ENCODE measurements at regions not wholly inside any gene's neighbourhood (a gene's known extent, or its start where the extent isn't known, plus 50 kb on each side); places are given as distances from the start of the nearest gene placed in this dataset.

DNA sequence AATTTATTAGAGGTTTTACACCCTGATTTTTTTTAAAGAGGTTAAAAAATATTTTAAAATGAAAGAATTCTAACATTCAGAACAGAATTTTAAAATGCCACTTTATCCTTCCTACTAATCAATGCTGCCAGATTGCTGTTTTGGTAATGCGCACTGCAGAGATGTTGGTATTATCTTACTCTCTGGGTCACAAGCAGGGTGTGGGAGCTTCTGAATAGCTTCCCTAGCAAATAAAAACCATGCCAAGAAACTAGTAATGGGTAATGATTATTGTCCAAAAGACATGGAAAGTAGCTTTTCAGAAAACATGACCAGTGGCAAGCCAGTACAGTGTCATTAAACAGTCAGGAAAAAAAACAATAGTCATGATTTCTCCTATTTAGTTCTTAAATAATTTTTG is 205.4 kb downstream of the TPBG start (continued):
- TF ChIP-seq, protein P1, sequence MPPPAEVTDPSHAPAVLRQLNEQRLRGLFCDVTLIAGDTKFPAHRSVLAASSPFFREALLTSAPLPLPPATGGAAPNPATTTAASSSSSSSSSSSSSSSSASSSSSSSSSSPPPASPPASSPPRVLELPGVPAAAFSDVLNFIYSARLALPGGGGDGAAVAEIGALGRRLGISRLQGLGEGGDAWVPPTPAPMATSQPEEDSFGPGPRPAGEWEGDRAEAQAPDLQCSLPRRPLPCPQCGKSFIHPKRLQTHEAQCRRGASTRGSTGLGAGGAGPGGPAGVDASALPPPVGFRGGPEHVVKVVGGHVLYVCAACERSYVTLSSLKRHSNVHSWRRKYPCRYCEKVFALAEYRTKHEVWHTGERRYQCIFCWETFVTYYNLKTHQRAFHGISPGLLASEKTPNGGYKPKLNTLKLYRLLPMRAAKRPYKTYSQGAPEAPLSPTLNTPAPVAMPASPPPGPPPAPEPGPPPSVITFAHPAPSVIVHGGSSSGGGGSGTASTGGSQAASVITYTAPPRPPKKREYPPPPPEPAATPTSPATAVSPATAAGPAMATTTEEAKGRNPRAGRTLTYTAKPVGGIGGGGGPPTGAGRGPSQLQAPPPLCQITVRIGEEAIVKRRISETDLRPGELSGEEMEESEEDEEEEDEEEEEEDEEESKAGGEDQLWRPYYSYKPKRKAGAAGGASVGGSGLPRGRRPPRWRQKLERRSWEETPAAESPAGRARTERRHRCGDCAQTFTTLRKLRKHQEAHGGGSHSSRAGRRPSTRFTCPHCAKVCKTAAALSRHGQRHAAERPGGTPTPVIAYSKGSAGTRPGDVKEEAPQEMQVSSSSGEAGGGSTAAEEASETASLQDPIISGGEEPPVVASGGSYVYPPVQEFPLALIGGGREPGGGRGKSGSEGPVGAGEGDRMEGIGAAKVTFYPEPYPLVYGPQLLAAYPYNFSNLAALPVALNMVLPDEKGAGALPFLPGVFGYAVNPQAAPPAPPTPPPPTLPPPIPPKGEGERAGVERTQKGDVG (CRISPR knock-in tag; IDR thresholded peaks at IDR 0.05) = no peak
- TF ChIP-seq RUNX3 (IDR thresholded peaks at IDR 0.05; ENCODE audit: low read length) = no peak

DNA sequence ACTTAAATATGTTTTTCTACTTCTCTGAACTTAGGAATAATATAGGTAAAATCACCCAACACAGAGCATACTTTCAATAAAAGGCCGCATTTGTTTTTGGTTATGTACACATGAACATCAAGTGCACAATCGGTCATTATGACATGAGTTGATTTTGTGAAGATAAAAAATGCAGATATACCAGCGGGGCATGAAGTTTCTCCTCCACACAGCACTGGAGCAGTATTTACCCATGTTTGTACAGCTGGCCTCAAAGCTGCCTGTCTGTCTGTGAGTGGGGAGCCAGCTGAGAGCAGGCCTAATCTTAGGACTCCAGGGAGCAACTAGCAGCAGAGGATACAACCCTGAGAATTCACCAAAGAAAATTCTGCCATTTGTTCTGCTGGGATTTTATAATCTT is 206.5 kb downstream of the TPBG start:
- RAD21 ChIA-PET (ENCODE audit: unreplicated experiment) = no interaction called here
- POLR2A ChIA-PET = no interaction called here
- WGBS (ENCODE audit: insufficient coverage, insufficient replicate concordance, low lambda C conversion rate, missing lambda C conversion rate) = 98% methylated on average over 3 of the region's 3 CpGs
- no peaks in the 10 kb centered on the region for H3K27me3 ChIP-seq (replicated peaks in 1 of 2; ENCODE audit: control insufficient read depth in 2 of 2, insufficient read depth in 2 of 2, low read length in 1 of 2)
- H3K27ac ChIP-seq (ENCODE audit: control insufficient read depth, insufficient read depth) = no peak overlapping the region
- H3K4me3 ChIP-seq = no peak overlapping the region
- no TSS peak for BruUV-seq (replicated peaks)
- H3K9ac ChIP-seq (ENCODE audit: control insufficient read depth, insufficient read depth, low read length) = no peak overlapping the region
- no peak overlapping the region for H3K4me2 ChIP-seq (ENCODE audit: control insufficient read depth, insufficient read depth)
- no peak overlapping the region for H2AFZ ChIP-seq (ENCODE audit: control insufficient read depth, low read depth, low read length)
- DNase-seq (ENCODE audit: low read depth, low spot score) = no peak
- in situ Hi-C loops (cut with MboI) (no loop called here), intact Hi-C loops (cut with micrococcal nuclease; ENCODE audit: unreplicated experiment) (no loop called here)
- ATAC-seq = no peak
- no peaks in the 10 kb centered on the region for H3K79me2 ChIP-seq (ENCODE audit: control insufficient read depth, insufficient read depth, low read length)
- no peaks in the 10 kb centered on the region for H3K9me3 ChIP-seq (replicated peaks; ENCODE audit: control insufficient read depth, insufficient read depth, low read length)
- FAIRE-seq = no peak
- CTCF ChIA-PET = no interaction called here
- no peak for TF ChIP-seq DPF2 (IDR thresholded peaks at IDR 0.05)
- TF ChIP-seq, protein P2, sequence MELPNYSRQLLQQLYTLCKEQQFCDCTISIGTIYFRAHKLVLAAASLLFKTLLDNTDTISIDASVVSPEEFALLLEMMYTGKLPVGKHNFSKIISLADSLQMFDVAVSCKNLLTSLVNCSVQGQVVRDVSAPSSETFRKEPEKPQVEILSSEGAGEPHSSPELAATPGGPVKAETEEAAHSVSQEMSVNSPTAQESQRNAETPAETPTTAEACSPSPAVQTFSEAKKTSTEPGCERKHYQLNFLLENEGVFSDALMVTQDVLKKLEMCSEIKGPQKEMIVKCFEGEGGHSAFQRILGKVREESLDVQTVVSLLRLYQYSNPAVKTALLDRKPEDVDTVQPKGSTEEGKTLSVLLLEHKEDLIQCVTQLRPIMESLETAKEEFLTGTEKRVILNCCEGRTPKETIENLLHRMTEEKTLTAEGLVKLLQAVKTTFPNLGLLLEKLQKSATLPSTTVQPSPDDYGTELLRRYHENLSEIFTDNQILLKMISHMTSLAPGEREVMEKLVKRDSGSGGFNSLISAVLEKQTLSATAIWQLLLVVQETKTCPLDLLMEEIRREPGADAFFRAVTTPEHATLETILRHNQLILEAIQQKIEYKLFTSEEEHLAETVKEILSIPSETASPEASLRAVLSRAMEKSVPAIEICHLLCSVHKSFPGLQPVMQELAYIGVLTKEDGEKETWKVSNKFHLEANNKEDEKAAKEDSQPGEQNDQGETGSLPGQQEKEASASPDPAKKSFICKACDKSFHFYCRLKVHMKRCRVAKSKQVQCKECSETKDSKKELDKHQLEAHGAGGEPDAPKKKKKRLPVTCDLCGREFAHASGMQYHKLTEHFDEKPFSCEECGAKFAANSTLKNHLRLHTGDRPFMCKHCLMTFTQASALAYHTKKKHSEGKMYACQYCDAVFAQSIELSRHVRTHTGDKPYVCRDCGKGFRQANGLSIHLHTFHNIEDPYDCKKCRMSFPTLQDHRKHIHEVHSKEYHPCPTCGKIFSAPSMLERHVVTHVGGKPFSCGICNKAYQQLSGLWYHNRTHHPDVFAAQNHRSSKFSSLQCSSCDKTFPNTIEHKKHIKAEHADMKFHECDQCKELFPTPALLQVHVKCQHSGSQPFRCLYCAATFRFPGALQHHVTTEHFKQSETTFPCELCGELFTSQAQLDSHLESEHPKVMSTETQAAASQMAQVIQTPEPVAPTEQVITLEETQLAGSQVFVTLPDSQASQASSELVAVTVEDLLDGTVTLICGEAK (IDR thresholded peaks at IDR 0.05; ENCODE audit: borderline replicate concordance) = no peak
- SMC1A ChIA-PET (ENCODE audit: uncharacterized antibody, unreplicated experiment) = no interaction called here
- no peaks in the 10 kb centered on the region for H3K36me3 ChIP-seq (ENCODE audit: control insufficient read depth in 2 of 2, insufficient read depth in 2 of 2, low read length in 1 of 2)
- H4K20me1 ChIP-seq (ENCODE audit: control insufficient read depth, insufficient read depth) = no peaks in the 10 kb centered on the region
- H3K4me1 ChIP-seq (ENCODE audit: control insufficient read depth, insufficient read depth, low read length) = peaks cover 5% of the 10 kb centered on the region
